ENCODE measurements at regions not wholly inside any gene's neighbourhood (a gene's known extent, or its start where the extent isn't known, plus 50 kb on each side); places are given as distances from the start of the nearest gene placed in this dataset.
"Not testable (repeated sequence)": the region's sequence is repeated elsewhere in the genome, so short reads cannot be mapped to it uniquely, and the experiment has no call there.

GRCh38 chr4:141473026-141473540 lies 163.3 kb upstream of the IL15 start:
- H3K9me3 ChIP-seq = no peaks in the 10 kb centered on the region
- no peak overlapping the region for H3K27ac ChIP-seq
- H3K36me3 ChIP-seq = no peaks in the 10 kb centered on the region
- H3K27me3 ChIP-seq = no peaks in the 10 kb centered on the region
- no peak for DNase-seq
- peaks cover 0 to 20% (median 11%) of the 10 kb centered on the region in 4 donors for H3K4me1 ChIP-seq
- no peak overlapping the region for H3K4me3 ChIP-seq
- intact Hi-C loops (cut with DNase I) = no loop called here
- TF ChIP-seq POLR2A (IDR thresholded peaks at IDR 0.05) = no peak
- no peak for TF ChIP-seq POLR2AphosphoS5 (IDR thresholded peaks at IDR 0.05)
- TF ChIP-seq CTCF (IDR thresholded peaks at IDR 0.05) = no peak
- TF ChIP-seq EP300 (IDR thresholded peaks at IDR 0.05) = no peak

GRCh38 chr4:141473952-141474351 lies 162.4 kb upstream of the IL15 start:
- intact Hi-C loops (cut with DNase I) = no loop called here
- no peak for DNase-seq
- Histone ChIP-seq H3K4me1 (peaks cover 0 to 20% (median 11%) of the 10 kb centered on the region in 4 donors), H3K4me3 (no peak overlapping the region), H3K27ac (peak overlapping the region in 2 of 4 donors; percentile 6 to 9), H3K9me3 (no peaks in the 10 kb centered on the region), H3K27me3 (no peaks in the 10 kb centered on the region), H3K36me3 (no peaks in the 10 kb centered on the region)
- peak in 2 of 4 donors; percentile 54 to 62 for TF ChIP-seq POLR2AphosphoS5 (IDR thresholded peaks at IDR 0.05)
- TF ChIP-seq CTCF (IDR thresholded peaks at IDR 0.05) = no peak

- Histone ChIP-seq H3K4me3 (no peak overlapping the region), H3K4me1 (no peaks in the 10 kb centered on the region), H3K36me3 (no peaks in the 10 kb centered on the region), H3K27me3 (no peaks in the 10 kb centered on the region), H3K27ac (no peak overlapping the region), H3K9me3 (peaks cover 0 to 23% (median 7%) of the 10 kb centered on the region in 4 donors)
- DNase-seq = no peak
- TF ChIP-seq CTCF (IDR thresholded peaks at IDR 0.05) (no peak), EP300 (IDR thresholded peaks at IDR 0.05) (no peak), POLR2AphosphoS5 (IDR thresholded peaks at IDR 0.05) (no peak), POLR2A (IDR thresholded peaks at IDR 0.05) (no peak)
- intact Hi-C loops (cut with DNase I) = no loop called here
Measured at GRCh38 chr4:141480950-141481349, 155.4 kb upstream of the IL15 start.

GRCh38 chr4:141484298-141484697 lies 152.1 kb upstream of the IL15 start:
- intact Hi-C loops (cut with DNase I); H3K27ac ChIP-seq; H3K4me3 ChIP-seq; H3K36me3 ChIP-seq; H3K4me1 ChIP-seq; H3K27me3 ChIP-seq: not testable (repeated sequence)
- 78 to 94% methylated on average over 12 of the region's 12 CpGs for WGBS, 2 donors
- DNase-seq = peak; percentile 30
- peaks cover 0 to 21% (median 6%) of the 10 kb centered on the region in 4 donors for H3K9me3 ChIP-seq

GRCh38 chr4:141486375-141486997 lies 149.9 kb upstream of the IL15 start:
- Histone ChIP-seq H3K36me3 (no peaks in the 10 kb centered on the region), H3K27me3 (no peaks in the 10 kb centered on the region), H3K4me1 (no peaks in the 10 kb centered on the region), H3K4me3 (no peak overlapping the region), H3K9me3 (peaks cover 0 to 5% (median 3%) of the 10 kb centered on the region in 4 donors), H3K27ac (no peak overlapping the region)
- no peak for DNase-seq
- TF ChIP-seq POLR2A (IDR thresholded peaks at IDR 0.05) (no peak), EP300 (IDR thresholded peaks at IDR 0.05) (no peak), CTCF (IDR thresholded peaks at IDR 0.05) (no peak), POLR2AphosphoS5 (IDR thresholded peaks at IDR 0.05) (no peak)
- intact Hi-C loops (cut with DNase I) = no loop called here
- 58 to 70% methylated on average over 4 of the region's 4 CpGs for WGBS, 2 donors
